Endodermal cell (in vitro differentiated cells): ENCODE measurements at regions not wholly inside any gene's neighbourhood (a gene's known extent, or its start where the extent isn't known, plus 50 kb on each side); places are given as distances from the start of the nearest gene placed in this dataset.

Source experiments
- DNase-seq: peaks from one replicate; pipeline ENCODE4 v3.0.0-alpha.2; 2017
- H3K27ac ChIP-seq: 2 replicates; pipeline ENCODE4 v1.5.1; 2013; ENCODE audit warnings: mild to moderate bottlenecking, low read depth, low read length, moderate library complexity
- H3K27me3 ChIP-seq: 2 replicates; pipeline ENCODE4 v1.6.1; 2013; ENCODE audit warnings: mild to moderate bottlenecking, low read length, moderate library complexity; ENCODE audit not compliant: insufficient read depth, control insufficient read depth, poor library complexity, severe bottlenecking
- H3K36me3 ChIP-seq: 2 replicates; pipeline ENCODE4 v1.7.0; 2013; ENCODE audit warnings: mild to moderate bottlenecking, low read length, moderate library complexity; ENCODE audit not compliant: control insufficient read depth, insufficient read depth
- H3K4me1 ChIP-seq: one replicate; pipeline ENCODE4 v1.7.0; 2013; ENCODE audit warnings: low read length; ENCODE audit not compliant: control insufficient read depth, insufficient read depth
- H3K4me3 ChIP-seq: 2 replicates; pipeline ENCODE4 v1.5.1; 2013; ENCODE audit warnings: mild to moderate bottlenecking, low read length, moderate library complexity
- H3K9ac ChIP-seq: 2 replicates; pipeline ENCODE4 v1.6.1; 2013; ENCODE audit warnings: mild to moderate bottlenecking, low read length, moderate library complexity; ENCODE audit not compliant: poor library complexity, severe bottlenecking; ENCODE audit errors: extremely low read depth
- H3K9me3 ChIP-seq: 2 replicates; pipeline ENCODE4 v1.6.1; 2013; ENCODE audit warnings: mild to moderate bottlenecking, low read length, moderate library complexity; ENCODE audit not compliant: control insufficient read depth
- H3K27ac Mint-ChIP-seq: 2 replicates; pipeline ENCODE4 v1.8.0; 2020; ENCODE audit warnings: mixed read lengths
- H3K27me3 Mint-ChIP-seq: 2 replicates; pipeline ENCODE4 v1.8.0; 2021; ENCODE audit warnings: mild to moderate bottlenecking, mixed read lengths; ENCODE audit not compliant: insufficient read depth
- H3K36me3 Mint-ChIP-seq: 2 replicates; pipeline ENCODE4 v1.8.0; 2020; ENCODE audit warnings: low read depth, mixed read lengths
- H3K4me1 Mint-ChIP-seq: 2 replicates; pipeline ENCODE4 v1.8.0; 2020; ENCODE audit warnings: mixed read lengths
- H3K4me3 Mint-ChIP-seq: 2 replicates; pipeline ENCODE4 v1.8.0; 2020; ENCODE audit warnings: mild to moderate bottlenecking, moderate library complexity, mixed read lengths
- H3K9me3 Mint-ChIP-seq: 2 replicates; pipeline ENCODE4 v1.8.0; 2020; ENCODE audit warnings: mild to moderate bottlenecking, mixed read lengths
- WGBS, 2 experiments: methylation state at CpG; one replicate each; pipeline versions ENCODE4 v1.1.5 to v1.1.7; 2013; ENCODE audit warnings: missing lambda C conversion rate in 2 of 2, mixed read lengths in 1 of 2; ENCODE audit not compliant: insufficient coverage in 1 of 2, insufficient read length in 1 of 2; 5-methylcytosine and 5-hydroxymethylcytosine counted together
- TF ChIP-seq, protein P1 (sequence below): fragments of 200-600 bp; sonication (generic); conservative IDR thresholded peaks from 2 replicates; pipeline ENCODE4 v1.5.0; 2021; ENCODE audit warnings: antibody characterized with exemption, mild to moderate bottlenecking

DNA sequence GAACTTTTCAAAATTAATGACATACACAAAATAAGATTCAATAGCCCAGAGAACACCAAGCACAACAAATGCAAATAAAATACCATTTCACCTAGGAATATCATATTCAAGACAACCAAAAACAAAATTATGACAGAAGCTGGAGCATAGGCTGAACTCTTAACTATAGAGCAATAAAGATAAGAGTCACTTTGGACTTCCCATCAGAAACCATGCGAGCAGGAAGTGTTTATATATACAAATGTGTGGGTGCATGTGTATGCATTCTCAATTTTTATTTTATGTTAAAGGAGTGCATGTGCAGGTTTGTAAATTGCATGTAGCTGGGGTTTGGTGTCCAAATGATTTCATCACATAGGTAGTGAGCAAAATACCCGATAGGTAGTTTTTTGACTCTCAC is 291.6 kb downstream of the ARAP2 start:
- peaks cover 4% of the 10 kb centered on the region for H3K36me3 Mint-ChIP-seq
- H3K27me3 ChIP-seq, result no peaks in the 10 kb centered on the region
- WGBS, 2 experiments, result 95 to 100% methylated on average over 2 of the region's 2 CpGs
- no peak overlapping the region for H3K4me3 ChIP-seq
- no peaks in the 10 kb centered on the region for H3K36me3 ChIP-seq
- no peak overlapping the region for H3K27ac ChIP-seq
- H3K9me3 ChIP-seq, result peaks cover 34% of the 10 kb centered on the region
- no peaks in the 10 kb centered on the region for H3K4me1 ChIP-seq
- H3K27me3 Mint-ChIP-seq, result no peaks in the 10 kb centered on the region
- no peak for DNase-seq
- peaks cover 11% of the 10 kb centered on the region for H3K4me1 Mint-ChIP-seq
- no peak overlapping the region for H3K9ac ChIP-seq
- H3K27ac Mint-ChIP-seq, result no peak overlapping the region
- TF ChIP-seq, protein P1, sequence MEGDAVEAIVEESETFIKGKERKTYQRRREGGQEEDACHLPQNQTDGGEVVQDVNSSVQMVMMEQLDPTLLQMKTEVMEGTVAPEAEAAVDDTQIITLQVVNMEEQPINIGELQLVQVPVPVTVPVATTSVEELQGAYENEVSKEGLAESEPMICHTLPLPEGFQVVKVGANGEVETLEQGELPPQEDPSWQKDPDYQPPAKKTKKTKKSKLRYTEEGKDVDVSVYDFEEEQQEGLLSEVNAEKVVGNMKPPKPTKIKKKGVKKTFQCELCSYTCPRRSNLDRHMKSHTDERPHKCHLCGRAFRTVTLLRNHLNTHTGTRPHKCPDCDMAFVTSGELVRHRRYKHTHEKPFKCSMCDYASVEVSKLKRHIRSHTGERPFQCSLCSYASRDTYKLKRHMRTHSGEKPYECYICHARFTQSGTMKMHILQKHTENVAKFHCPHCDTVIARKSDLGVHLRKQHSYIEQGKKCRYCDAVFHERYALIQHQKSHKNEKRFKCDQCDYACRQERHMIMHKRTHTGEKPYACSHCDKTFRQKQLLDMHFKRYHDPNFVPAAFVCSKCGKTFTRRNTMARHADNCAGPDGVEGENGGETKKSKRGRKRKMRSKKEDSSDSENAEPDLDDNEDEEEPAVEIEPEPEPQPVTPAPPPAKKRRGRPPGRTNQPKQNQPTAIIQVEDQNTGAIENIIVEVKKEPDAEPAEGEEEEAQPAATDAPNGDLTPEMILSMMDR, result no peak
- H3K9me3 Mint-ChIP-seq, result peaks cover 39% of the 10 kb centered on the region
- no peak overlapping the region for H3K4me3 Mint-ChIP-seq

DNA sequence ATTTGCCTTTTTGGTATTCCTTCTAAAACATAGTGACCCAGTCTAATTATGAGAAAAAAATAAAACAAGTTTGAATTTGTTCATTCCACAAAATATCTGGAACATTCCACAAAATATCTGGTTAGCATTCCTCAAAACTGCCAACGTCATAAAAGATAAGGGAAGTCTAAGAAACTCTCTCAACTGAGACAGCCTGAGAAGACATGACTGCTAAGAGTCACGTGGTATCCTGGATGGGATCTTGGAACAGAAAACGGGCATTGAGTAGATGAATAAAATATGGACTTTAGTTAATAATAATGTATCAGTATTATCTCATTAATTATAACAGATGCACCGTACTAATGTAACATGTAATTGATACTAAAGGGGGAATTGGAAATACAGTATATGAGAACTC is 280.9 kb downstream of the ARAP2 start:
- no peaks in the 10 kb centered on the region for H3K9me3 ChIP-seq
- H3K9me3 Mint-ChIP-seq, result no peaks in the 10 kb centered on the region
- TF ChIP-seq, protein P1, result no peak
- no peaks in the 10 kb centered on the region for H3K36me3 ChIP-seq
- H3K4me1 Mint-ChIP-seq, result no peaks in the 10 kb centered on the region
- no peaks in the 10 kb centered on the region for H3K4me1 ChIP-seq
- WGBS, 2 experiments, result 99 to 100% methylated on average over 1 to 3 of the region's 4 CpGs
- no peak overlapping the region for H3K4me3 Mint-ChIP-seq
- no peak overlapping the region for H3K9ac ChIP-seq
- H3K27me3 ChIP-seq, result no peaks in the 10 kb centered on the region
- DNase-seq, result no peak
- H3K4me3 ChIP-seq, result no peak overlapping the region
- H3K36me3 Mint-ChIP-seq, result no peaks in the 10 kb centered on the region
- H3K27me3 Mint-ChIP-seq, result no peaks in the 10 kb centered on the region
- H3K27ac ChIP-seq, result no peak overlapping the region
- H3K27ac Mint-ChIP-seq, result no peak overlapping the region

DNA sequence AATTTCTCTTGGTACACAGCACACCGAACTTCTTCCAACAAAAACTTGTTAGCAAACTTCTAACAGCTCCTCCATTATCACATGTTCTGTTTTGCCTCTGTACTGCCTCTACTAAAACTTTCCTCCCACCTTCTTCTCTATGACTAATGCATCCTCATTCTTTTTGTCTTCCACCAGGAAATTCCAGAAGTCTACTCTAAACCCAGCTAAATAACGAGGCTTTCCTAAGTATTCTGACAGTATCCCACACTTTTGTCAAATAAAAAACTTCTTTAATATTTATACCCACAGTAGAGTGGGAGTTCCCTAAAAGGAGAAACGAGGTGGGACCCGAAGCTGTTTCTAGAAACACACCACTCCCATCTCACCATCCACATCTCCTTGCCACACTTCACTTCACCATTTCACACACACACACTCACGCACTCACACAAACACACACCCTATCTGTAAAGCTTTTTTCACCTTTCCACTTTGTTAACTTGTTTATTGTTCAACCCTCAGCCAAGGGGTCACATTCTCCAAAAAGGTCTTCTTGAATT is 280.3 kb downstream of the ARAP2 start:
- Mint-ChIP-seq H3K27me3 (no peaks in the 10 kb centered on the region), H3K4me1 (no peaks in the 10 kb centered on the region), H3K36me3 (no peaks in the 10 kb centered on the region), H3K27ac (no peak overlapping the region), H3K9me3 (no peaks in the 10 kb centered on the region), H3K4me3 (no peak overlapping the region)
- Histone ChIP-seq H3K27me3 (no peaks in the 10 kb centered on the region), H3K36me3 (no peaks in the 10 kb centered on the region), H3K9ac (no peak overlapping the region), H3K9me3 (no peaks in the 10 kb centered on the region), H3K4me1 (no peaks in the 10 kb centered on the region), H3K27ac (no peak overlapping the region), H3K4me3 (no peak overlapping the region)
- TF ChIP-seq, protein P1, result no peak
- WGBS, 2 experiments, result 83 to 85% methylated on average over 2 to 5 of the region's 5 CpGs
- DNase-seq, result no peak
